Body of pancreas (tissue), 4 donors: ENCODE measurements at regions not wholly inside any gene's neighbourhood (a gene's known extent, or its start where the extent isn't known, plus 50 kb on each side); places are given as distances from the start of the nearest gene placed in this dataset.

Experiments used
- POLR2A ChIP-seq, 3 donors: fragments of 450-650 bp; IDR thresholded peaks; one replicate each; pipeline ENCODE4 v1.6.1; 2016; ENCODE audit warnings: antibody characterized with exemption in 3 of 3, mild to moderate bottlenecking in 2 of 3
- TF ChIP-seq, protein P1 (sequence below), 7 experiments: fragments of 450-650 bp in 4 of 7; fragments of 200-600 bp in 3 of 7; sonication (generic) in 3 of 7; IDR thresholded peaks; one replicate each; pipeline ENCODE4 v1.5.1; 2016 to 2019; ENCODE audit warnings: antibody characterized with exemption in 7 of 7

GRCh38 chr7:63038987-63039386 lies 959.7 kb upstream of the ZNF722 start:
- TF ChIP-seq, protein P1, sequence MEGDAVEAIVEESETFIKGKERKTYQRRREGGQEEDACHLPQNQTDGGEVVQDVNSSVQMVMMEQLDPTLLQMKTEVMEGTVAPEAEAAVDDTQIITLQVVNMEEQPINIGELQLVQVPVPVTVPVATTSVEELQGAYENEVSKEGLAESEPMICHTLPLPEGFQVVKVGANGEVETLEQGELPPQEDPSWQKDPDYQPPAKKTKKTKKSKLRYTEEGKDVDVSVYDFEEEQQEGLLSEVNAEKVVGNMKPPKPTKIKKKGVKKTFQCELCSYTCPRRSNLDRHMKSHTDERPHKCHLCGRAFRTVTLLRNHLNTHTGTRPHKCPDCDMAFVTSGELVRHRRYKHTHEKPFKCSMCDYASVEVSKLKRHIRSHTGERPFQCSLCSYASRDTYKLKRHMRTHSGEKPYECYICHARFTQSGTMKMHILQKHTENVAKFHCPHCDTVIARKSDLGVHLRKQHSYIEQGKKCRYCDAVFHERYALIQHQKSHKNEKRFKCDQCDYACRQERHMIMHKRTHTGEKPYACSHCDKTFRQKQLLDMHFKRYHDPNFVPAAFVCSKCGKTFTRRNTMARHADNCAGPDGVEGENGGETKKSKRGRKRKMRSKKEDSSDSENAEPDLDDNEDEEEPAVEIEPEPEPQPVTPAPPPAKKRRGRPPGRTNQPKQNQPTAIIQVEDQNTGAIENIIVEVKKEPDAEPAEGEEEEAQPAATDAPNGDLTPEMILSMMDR (IDR thresholded peaks at IDR 0.05): no peak
- TF ChIP-seq POLR2A (IDR thresholded peaks at IDR 0.05): no peak
